Endothelial cell of umbilical vein (primary cell): ENCODE measurements at regions not wholly inside any gene's neighbourhood (a gene's known extent, or its start where the extent isn't known, plus 50 kb on each side); places are given as distances from the start of the nearest gene placed in this dataset.

Experiments
- BruUV-seq: library from RNA; stranded (reverse); fragments of 400-500 nt; replicated peaks from 2 replicates; lab custom pipeline; 2021; lab: Mats Ljungman, UMichigan
- CTCF ChIA-PET: fragments of 300-600, 350-600 bp; sonication (Branson Sonifier 250); formaldehyde crosslinking; loops from one replicate; lab custom pipeline; 2021; ENCODE audit warnings: antibody characterized with exemption, inconsistent platforms; lab: Charles Lee
- POLR2A ChIA-PET: fragments of 300-600, 350-600 bp; sonication (Branson Sonifier 250); formaldehyde crosslinking; loops from one replicate; lab custom pipeline; 2021; ENCODE audit warnings: antibody characterized with exemption, inconsistent platforms; lab: Charles Lee
- DNase-seq: peaks from one replicate; pipeline ENCODE4 v3.0.0-alpha.2; 2011; ENCODE audit warnings: low read depth, low spot score
- FAIRE-seq: peaks from 2 replicates; lab custom pipeline; 2011; peaks lifted over from hg19 to GRCh38; lab: Jason Lieb, UNC
- H2AFZ ChIP-seq: 2 replicates; pipeline ENCODE4 v1.6.0; 2012; ENCODE audit warnings: low read depth, low read length, control low read depth, inconsistent platforms
- H3K27ac ChIP-seq: 2 replicates; pipeline ENCODE4 v1.5.1; 2011; ENCODE audit warnings: low read depth, mild to moderate bottlenecking, control low read depth, low read length, moderate library complexity; ENCODE audit not compliant: insufficient read depth
- H3K27me3 ChIP-seq, 2 experiments: 2 replicates each; pipeline versions ENCODE4 v1.6.0 to v1.6.1; 2011; ENCODE audit warnings: low read length in 2 of 2, mixed read lengths in 1 of 2; ENCODE audit not compliant: control insufficient read depth in 2 of 2, insufficient read depth in 2 of 2
- H3K36me3 ChIP-seq, 2 experiments: 2 replicates in 1 of 2; 3 replicates in 1 of 2; pipeline ENCODE4 v1.5.1; 2011; ENCODE audit warnings: low read length in 2 of 2, mild to moderate bottlenecking in 1 of 2, moderate library complexity in 1 of 2; ENCODE audit not compliant: control insufficient read depth in 2 of 2, insufficient read depth in 2 of 2; ENCODE audit errors: extremely low read depth in 1 of 2
- H3K4me1 ChIP-seq: 3 replicates; pipeline ENCODE4 v1.5.1; 2011; ENCODE audit warnings: mild to moderate bottlenecking, low read length; ENCODE audit not compliant: control insufficient read depth, insufficient read depth; ENCODE audit errors: extremely low read depth
- H3K4me2 ChIP-seq: 2 replicates; pipeline ENCODE4 v1.6.1; 2011; ENCODE audit warnings: low read length, control low read depth, mixed read lengths; ENCODE audit not compliant: insufficient read depth
- H3K4me3 ChIP-seq, 3 experiments: fragments of 200-600 bp in 1 of 3; sonication (generic), shearing (Covaris generic) in 1 of 3; replicated peaks in 1 of 3; 2 replicates each; pipeline ENCODE4 v1.5.1; 2011 to 2016; ENCODE audit warnings: control low read depth in 3 of 3, low read length in 3 of 3, mild to moderate bottlenecking in 2 of 3, inconsistent platforms in 1 of 3, low read depth in 1 of 3, moderate library complexity in 1 of 3; ENCODE audit not compliant: insufficient read depth in 1 of 3
- H3K79me2 ChIP-seq: 2 replicates; pipeline ENCODE4 v1.6.0; 2012; ENCODE audit warnings: low read length, inconsistent platforms; ENCODE audit not compliant: control insufficient read depth, insufficient read depth
- H3K9ac ChIP-seq: replicated peaks from 2 replicates; pipeline ENCODE3; 2011; ENCODE audit warnings: low read length, control low read depth; ENCODE audit not compliant: insufficient read depth; ENCODE audit errors: extremely low read depth
- H3K9me1 ChIP-seq: replicated peaks from 3 replicates; pipeline ENCODE4 v1.6.0; 2011; ENCODE audit warnings: mild to moderate bottlenecking, low read length; ENCODE audit not compliant: control insufficient read depth, insufficient read depth; ENCODE audit errors: extremely low read depth
- H3K9me3 ChIP-seq: replicated peaks from 2 replicates; pipeline ENCODE4 v1.5.1; 2012; ENCODE audit warnings: low read length, inconsistent platforms; ENCODE audit not compliant: control insufficient read depth, insufficient read depth
- H4K20me1 ChIP-seq: replicated peaks from 2 replicates; pipeline ENCODE3; 2011; ENCODE audit warnings: mild to moderate bottlenecking, low read length; ENCODE audit not compliant: control insufficient read depth, insufficient read depth; ENCODE audit errors: extremely low read depth
- EZH2 ChIP-seq: IDR thresholded peaks from 2 replicates; pipeline ENCODE4 v1.6.1; 2012; ENCODE audit warnings: borderline replicate concordance, low read depth, mild to moderate bottlenecking, moderate library complexity, low read length, inconsistent platforms; ENCODE audit not compliant: severe bottlenecking
- FOS ChIP-seq: IDR thresholded peaks from 2 replicates; pipeline ENCODE4 v1.6.1; 2011; ENCODE audit warnings: mild to moderate bottlenecking, low read length, moderate library complexity, borderline replicate concordance; ENCODE audit not compliant: insufficient read depth
- GATA2 ChIP-seq: IDR thresholded peaks from 2 replicates; pipeline ENCODE4 v1.7.0; 2011; ENCODE audit warnings: low read depth, mild to moderate bottlenecking, moderate library complexity, mixed read lengths, low read length; ENCODE audit not compliant: insufficient read length, insufficient read depth
- JUN ChIP-seq: IDR thresholded peaks from 2 replicates; pipeline ENCODE4 v1.6.1; 2011; ENCODE audit warnings: borderline replicate concordance, low read depth; ENCODE audit not compliant: insufficient read length, insufficient read depth
- MAX ChIP-seq: IDR thresholded peaks from 2 replicates; pipeline ENCODE4 v1.6.1; 2011; ENCODE audit not compliant: insufficient read depth, insufficient read length
- MYC ChIP-seq: IDR thresholded peaks from one replicate; pipeline ENCODE4 v1.6.1; 2011; ENCODE audit warnings: mild to moderate bottlenecking, low read depth, low read length
- POLR2A ChIP-seq: IDR thresholded peaks from 2 replicates; pipeline ENCODE4 v1.6.1; 2012; ENCODE audit warnings: low read depth, mild to moderate bottlenecking, control low read depth, low read length
- POLR2AphosphoS5 ChIP-seq: IDR thresholded peaks from 2 replicates; pipeline ENCODE4 v1.6.1; 2012; ENCODE audit warnings: low read depth, mild to moderate bottlenecking, control low read depth, low read length, moderate library complexity; ENCODE audit not compliant: insufficient read depth
- dilution Hi-C: fragments of 300-500 bp; cut with MboI; formaldehyde crosslinking; loops from one replicate; pipeline ENCODE4 v1.15.0; 2019; ENCODE audit warnings: low sequenced_read_pairs; ENCODE audit not compliant: extremely low pct_ligation_motif_present
- intact Hi-C: fragments of 100-400 bp; cut with micrococcal nuclease; formaldehyde crosslinking; loops from one replicate; pipeline ENCODE4 v1.10.0; 2022
- TF ChIP-seq, protein P1 (sequence below), 2 donors: IDR thresholded peaks; 1 replicate in 1 of 2; 2 replicates in 1 of 2; pipeline ENCODE4 v1.5.1; 2011; ENCODE audit warnings: low read length in 2 of 2, mild to moderate bottlenecking in 2 of 2, moderate library complexity in 2 of 2, control low read depth in 1 of 2, inconsistent platforms in 1 of 2, low read depth in 1 of 2; ENCODE audit not compliant: insufficient read depth in 1 of 2; ENCODE audit errors: extremely low read depth in 1 of 2

DNA sequence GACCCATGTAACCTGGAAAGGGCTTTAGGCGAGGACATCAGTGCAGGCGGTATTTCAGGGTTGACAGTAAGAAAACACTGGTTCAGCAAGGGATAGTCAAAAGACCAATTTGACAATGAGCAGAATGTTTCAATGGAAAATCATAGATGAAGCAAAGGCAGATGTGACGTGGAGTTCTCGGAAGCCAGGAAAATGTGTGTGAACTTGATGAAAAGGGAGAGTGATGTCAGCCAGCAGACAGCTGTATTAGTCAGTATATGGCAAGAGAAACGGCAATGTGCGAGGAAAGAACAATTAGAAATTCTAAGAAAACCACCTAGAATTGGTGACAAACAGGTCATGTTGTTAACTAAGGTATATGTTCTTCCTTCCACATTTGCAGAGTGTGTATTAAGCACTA, 503.9 kb upstream of the DAB2 start:
- Histone ChIP-seq H3K27ac (no peak overlapping the region), H3K9ac (no peak overlapping the region), H3K79me2 (no peaks in the 10 kb centered on the region), H3K4me1 (no peaks in the 10 kb centered on the region), H3K9me3 (no peaks in the 10 kb centered on the region), H3K9me1 (no peaks in the 10 kb centered on the region), H4K20me1 (no peaks in the 10 kb centered on the region), H3K4me2 (no peak overlapping the region), H2AFZ (no peak overlapping the region), H3K4me3 (no peak overlapping the region), H3K27me3 (no peaks in the 10 kb centered on the region), H3K36me3 (no peaks in the 10 kb centered on the region)
- TF ChIP-seq, protein P1, sequence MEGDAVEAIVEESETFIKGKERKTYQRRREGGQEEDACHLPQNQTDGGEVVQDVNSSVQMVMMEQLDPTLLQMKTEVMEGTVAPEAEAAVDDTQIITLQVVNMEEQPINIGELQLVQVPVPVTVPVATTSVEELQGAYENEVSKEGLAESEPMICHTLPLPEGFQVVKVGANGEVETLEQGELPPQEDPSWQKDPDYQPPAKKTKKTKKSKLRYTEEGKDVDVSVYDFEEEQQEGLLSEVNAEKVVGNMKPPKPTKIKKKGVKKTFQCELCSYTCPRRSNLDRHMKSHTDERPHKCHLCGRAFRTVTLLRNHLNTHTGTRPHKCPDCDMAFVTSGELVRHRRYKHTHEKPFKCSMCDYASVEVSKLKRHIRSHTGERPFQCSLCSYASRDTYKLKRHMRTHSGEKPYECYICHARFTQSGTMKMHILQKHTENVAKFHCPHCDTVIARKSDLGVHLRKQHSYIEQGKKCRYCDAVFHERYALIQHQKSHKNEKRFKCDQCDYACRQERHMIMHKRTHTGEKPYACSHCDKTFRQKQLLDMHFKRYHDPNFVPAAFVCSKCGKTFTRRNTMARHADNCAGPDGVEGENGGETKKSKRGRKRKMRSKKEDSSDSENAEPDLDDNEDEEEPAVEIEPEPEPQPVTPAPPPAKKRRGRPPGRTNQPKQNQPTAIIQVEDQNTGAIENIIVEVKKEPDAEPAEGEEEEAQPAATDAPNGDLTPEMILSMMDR (IDR thresholded peaks at IDR 0.05; ENCODE audit: extremely low read depth in 1 of 2, insufficient read depth in 1 of 2, low read depth in 1 of 2, low read length in 2 of 2) = no peak
- TF ChIP-seq MYC (no peak), JUN (no peak)
- BruUV-seq = no TSS peak
- intact Hi-C loops = no loop called here
- no peak for DNase-seq
- dilution Hi-C loops = no loop called here
- POLR2A ChIA-PET = no interaction called here
- FAIRE-seq = no peak
- CTCF ChIA-PET = no interaction called here

- CTCF ChIA-PET = no interaction called here
- Histone ChIP-seq H3K4me3 (no peak overlapping the region), H3K4me2 (no peak overlapping the region), H3K9ac (no peak overlapping the region), H3K4me1 (no peaks in the 10 kb centered on the region), H2AFZ (no peak overlapping the region), H3K9me1 (no peaks in the 10 kb centered on the region), H4K20me1 (no peaks in the 10 kb centered on the region), H3K27ac (no peak overlapping the region), H3K27me3 (no peaks in the 10 kb centered on the region), H3K9me3 (no peaks in the 10 kb centered on the region), H3K36me3 (no peaks in the 10 kb centered on the region), H3K79me2 (no peaks in the 10 kb centered on the region)
- DNase-seq (no peak), FAIRE-seq (no peak)
- intact Hi-C loops (no loop called here), dilution Hi-C loops (no loop called here)
- no peak for TF ChIP-seq POLR2AphosphoS5
- TF ChIP-seq MYC = no peak
- TF ChIP-seq MAX = no peak
- TF ChIP-seq JUN = no peak
- TF ChIP-seq, protein P1 (IDR thresholded peaks at IDR 0.05; ENCODE audit: extremely low read depth in 1 of 2, insufficient read depth in 1 of 2, low read depth in 1 of 2, low read length in 2 of 2) = no peak
- no peak for TF ChIP-seq FOS
- no peak for TF ChIP-seq EZH2
- no peak for TF ChIP-seq GATA2
- TF ChIP-seq POLR2A = no peak
- BruUV-seq = no TSS peak
- POLR2A ChIA-PET = no interaction called here
Observed at GRCh38 chr5:39919876-39920275, 495.1 kb upstream of the DAB2 start.
